HFF-Myc (cell line): ENCODE measurements at regions not wholly inside any gene's neighbourhood (a gene's known extent, or its start where the extent isn't known, plus 50 kb on each side); places are given as distances from the start of the nearest gene placed in this dataset.

ENCODE experiments used
- DNase-seq: peaks from one replicate; pipeline ENCODE4 v3.0.0-alpha.2; 2011; ENCODE audit warnings: low read depth; ENCODE audit errors: extremely low read depth
- H3K4me3 ChIP-seq: replicated peaks from 2 replicates; pipeline ENCODE4 v1.5.1; 2011; ENCODE audit warnings: low read depth, mild to moderate bottlenecking, control low read depth, low read length
- TF ChIP-seq, protein P1 (sequence below): IDR thresholded peaks from 2 replicates; pipeline ENCODE4 v1.5.1; 2012; ENCODE audit warnings: mild to moderate bottlenecking, low read depth, low read length, control low read depth; ENCODE audit errors: missing control alignments

GRCh38 chr1:208332036-208332773 is 88.0 kb upstream of the PLXNA2 start:
- DNase-seq = no peak
- TF ChIP-seq, protein P1, sequence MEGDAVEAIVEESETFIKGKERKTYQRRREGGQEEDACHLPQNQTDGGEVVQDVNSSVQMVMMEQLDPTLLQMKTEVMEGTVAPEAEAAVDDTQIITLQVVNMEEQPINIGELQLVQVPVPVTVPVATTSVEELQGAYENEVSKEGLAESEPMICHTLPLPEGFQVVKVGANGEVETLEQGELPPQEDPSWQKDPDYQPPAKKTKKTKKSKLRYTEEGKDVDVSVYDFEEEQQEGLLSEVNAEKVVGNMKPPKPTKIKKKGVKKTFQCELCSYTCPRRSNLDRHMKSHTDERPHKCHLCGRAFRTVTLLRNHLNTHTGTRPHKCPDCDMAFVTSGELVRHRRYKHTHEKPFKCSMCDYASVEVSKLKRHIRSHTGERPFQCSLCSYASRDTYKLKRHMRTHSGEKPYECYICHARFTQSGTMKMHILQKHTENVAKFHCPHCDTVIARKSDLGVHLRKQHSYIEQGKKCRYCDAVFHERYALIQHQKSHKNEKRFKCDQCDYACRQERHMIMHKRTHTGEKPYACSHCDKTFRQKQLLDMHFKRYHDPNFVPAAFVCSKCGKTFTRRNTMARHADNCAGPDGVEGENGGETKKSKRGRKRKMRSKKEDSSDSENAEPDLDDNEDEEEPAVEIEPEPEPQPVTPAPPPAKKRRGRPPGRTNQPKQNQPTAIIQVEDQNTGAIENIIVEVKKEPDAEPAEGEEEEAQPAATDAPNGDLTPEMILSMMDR = no peak
- no peak overlapping the region for H3K4me3 ChIP-seq

GRCh38 chr1:208332774-208333126 is 88.6 kb upstream of the PLXNA2 start:
- DNase-seq = no peak
- no peak overlapping the region for H3K4me3 ChIP-seq
- TF ChIP-seq, protein P1 = no peak

- no peak for DNase-seq
- TF ChIP-seq, protein P1 = no peak
- no peak overlapping the region for H3K4me3 ChIP-seq
Observed at GRCh38 chr1:208333676-208334075, 89.5 kb upstream of the PLXNA2 start.

- TF ChIP-seq, protein P1 = no peak
- DNase-seq = no peak
- no peak overlapping the region for H3K4me3 ChIP-seq
Observed at GRCh38 chr1:208335371-208336136, 91.4 kb upstream of the PLXNA2 start.

DNA sequence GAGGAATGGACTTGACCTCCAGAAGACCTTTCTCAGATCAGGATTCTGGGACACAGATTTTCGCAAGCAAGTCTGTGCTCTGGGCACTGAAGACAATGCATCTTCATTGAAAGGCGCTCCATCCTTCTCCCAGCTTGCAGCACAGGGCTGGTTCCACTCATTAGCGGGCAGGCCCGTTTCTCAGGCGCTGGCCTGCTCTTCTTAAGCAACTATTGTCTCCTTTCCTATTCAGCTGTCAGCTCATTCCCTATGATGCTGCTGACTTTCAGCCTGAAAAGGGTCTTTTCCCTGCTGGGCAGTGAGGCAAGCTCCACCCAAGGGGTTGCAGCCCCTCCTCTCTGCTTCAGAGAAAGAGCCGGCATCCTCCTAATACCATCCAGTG is 91.9 kb upstream of the PLXNA2 start:
- H3K4me3 ChIP-seq = no peak overlapping the region
- TF ChIP-seq, protein P1 = no peak
- DNase-seq = no peak

DNA sequence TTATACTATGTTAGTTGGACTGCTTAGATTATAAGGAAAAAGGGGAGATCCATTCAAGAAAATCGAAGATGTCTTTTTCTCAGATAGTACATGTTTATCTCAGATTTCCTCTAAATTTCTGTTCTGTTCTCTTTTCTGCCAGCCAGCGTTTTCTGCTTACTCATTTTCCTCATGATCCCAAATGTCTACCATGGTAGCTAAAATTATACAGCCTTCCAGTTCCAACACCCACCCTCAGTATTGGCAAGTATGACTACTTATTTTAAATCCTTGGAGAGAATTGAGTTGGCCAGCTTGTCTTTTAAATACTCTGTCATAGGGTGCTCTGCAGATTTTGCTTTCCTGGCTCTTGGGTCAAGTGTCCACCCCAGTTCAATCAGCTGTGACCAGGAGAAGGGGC is 95.7 kb upstream of the PLXNA2 start:
- no peak for DNase-seq
- no peak overlapping the region for H3K4me3 ChIP-seq
- TF ChIP-seq, protein P1 = no peak
